NCI-H1105 treated with DMSO at 0.1 percent for 48 hours (cell line): ENCODE measurements at regions not wholly inside any gene's neighbourhood (a gene's known extent, or its start where the extent isn't known, plus 50 kb on each side); places are given as distances from the start of the nearest gene placed in this dataset.

Source experiments
- DNase-seq: peaks from one replicate; lab custom pipeline; 2025; lab: John Stamatoyannopoulos, UW

DNA sequence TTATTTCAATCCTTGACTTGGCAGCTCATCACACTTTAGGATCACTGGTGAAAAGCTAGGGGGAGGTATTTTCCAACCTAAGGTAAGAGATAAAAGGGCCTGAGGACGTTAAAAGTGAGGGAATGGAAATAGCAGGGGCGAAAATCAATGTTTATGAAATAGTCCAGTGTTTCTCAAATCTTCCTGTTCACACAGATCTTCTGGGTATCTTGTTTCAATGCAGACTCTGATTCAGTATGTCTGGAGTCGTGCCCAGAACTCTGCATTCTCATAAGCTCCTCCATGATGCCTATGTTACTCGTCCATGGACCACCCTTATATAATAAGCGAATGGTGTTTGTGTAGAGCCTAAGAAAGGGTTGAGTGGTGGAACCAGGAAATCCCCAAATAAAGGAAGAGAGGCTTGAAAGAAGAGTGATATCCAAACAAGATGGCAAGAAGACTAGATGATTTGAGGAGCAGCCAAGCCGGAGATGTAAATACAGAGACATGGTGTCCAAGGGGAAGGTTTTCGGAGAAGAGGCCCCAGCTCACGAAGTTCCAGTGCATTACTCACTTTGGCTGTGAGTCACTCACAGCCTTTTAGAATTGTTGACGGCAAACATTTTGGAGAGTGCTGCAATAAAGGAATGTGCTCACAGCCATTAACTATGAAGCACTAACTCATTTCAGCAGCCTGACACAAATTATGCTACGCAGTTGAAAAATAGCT lies 215.6 kb upstream of the PPARGC1A start:
- no peak for DNase-seq

DNA sequence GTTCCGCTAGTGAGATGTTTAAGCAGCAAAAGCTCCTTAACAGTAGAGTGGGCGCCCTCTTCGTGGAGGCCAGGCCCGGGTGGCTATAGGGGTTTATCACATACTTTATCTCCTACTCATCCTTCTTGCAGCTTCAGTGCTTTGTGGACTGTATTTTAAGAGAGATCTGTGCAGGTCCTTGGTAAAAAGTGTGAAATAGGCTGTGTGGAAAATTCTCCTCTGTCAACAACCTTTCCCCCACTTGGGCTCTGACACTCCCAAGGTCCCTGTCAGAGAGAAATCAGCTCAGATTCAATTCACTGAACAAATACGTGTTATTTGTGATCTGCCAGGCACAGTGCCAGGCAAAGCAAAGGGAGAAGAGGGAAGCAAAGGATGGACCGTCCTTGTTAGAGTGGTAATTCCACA lies 214.3 kb upstream of the PPARGC1A start:
- DNase-seq, result no peak

DNA sequence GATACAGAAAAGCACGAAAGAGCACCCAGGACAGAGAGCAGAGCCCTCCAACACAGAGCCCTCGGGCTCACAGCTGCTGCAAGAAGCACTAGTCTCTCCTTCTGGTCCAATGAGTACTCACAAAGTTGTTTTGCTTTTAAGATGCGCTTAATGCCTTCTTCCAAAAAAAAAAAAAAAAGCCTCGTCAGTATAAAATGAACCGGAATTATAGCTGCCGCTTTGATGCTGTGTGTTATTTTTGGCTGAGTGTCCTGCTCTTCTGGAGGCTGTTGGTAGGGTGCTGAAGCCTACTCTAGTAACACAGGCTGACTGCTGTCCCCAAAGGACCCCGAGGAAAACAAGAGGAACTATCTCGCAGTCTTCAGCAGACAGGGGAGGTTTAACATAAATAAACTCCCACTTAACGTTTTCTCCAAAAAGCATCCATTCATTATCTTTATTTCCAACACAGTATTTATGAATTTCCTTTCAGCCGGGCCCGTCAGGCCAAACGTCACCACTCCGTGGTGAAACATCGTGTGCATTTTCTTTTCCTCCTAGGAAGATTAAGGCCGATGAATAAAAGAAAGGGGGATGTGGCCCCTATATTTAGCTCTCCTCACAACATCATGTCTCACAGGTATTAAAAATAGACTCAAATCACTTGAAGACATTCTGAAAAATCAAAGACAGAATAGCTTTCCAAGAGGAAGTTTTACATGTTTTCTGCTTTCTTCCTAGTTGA lies 213.7 kb upstream of the PPARGC1A start:
- DNase-seq, result no peak

DNA sequence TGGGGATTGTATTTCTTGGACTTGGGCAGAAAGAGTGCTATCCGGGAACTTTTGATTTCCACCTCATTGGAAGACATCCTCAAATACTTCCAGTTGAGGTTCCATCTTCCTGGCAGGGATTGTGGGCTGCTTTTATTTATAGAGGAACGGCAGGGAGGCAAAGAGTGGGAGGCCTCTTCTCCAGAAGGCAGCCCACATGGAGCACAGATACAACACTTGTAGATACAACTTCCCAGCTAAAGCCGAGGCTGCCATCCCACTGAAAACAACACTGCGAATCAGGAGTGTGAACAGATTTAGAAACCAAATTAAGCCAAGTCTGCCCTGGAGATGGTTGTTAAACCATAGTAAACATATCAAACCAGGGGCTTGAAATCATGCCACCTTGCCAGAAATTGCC lies 212.8 kb upstream of the PPARGC1A start:
- no peak for DNase-seq

DNA sequence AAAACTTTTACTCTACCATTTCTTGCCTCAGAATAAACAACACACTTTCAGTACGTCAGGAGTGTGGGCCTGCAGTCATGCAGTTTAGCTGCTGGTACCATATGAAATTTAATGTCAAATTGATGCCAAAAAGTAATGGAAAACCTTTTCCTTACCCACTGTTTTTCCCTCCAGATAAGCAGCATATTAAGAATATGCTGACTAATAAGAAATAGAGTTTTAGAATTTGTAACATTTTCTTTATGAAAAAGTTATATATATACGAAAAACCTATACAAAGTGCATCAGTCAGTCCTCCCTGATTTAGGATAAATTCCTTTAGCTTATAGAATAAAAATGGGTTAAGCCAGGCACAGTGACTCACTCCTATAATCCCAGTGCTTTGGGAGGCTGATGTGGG lies 206.8 kb upstream of the PPARGC1A start:
- no peak for DNase-seq

DNA sequence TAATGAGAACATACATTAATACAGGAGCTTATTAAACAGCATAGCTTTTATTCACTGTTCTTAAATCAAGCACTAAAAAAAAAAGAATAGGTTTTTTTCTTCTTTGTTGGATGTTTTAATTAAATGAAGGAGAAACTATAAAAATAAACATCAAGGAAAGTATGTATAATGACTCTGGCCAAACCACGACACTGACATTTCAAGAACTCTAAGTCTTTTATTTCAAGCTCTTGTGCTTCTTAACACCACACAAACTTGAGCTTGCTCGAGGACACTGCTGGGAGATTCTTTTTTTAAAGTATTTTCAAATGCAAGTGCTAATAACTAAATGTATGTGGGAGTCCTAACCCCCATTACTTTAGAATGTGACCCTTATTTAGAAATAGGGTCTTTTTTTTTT lies 204.9 kb upstream of the PPARGC1A start:
- no peak for DNase-seq

DNA sequence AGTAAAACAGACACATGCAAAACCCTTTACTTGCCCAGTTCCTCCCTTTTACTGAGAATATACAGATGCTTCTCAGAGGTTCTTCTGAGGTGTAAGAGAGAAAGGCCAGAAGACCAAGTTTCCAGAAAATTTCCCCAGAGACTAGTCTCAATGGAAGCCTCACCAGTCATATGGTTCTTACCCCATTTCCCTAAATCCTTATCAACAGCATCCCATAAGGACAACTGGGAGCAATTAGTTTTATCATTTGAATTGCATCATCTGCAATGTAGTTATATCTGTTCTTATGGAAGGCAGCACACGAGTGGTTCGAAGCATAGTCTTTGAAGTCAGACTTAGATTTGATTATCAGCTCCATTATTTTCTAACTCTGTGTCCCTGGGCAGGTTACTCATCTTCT lies 203.6 kb upstream of the PPARGC1A start:
- DNase-seq, result no peak

DNA sequence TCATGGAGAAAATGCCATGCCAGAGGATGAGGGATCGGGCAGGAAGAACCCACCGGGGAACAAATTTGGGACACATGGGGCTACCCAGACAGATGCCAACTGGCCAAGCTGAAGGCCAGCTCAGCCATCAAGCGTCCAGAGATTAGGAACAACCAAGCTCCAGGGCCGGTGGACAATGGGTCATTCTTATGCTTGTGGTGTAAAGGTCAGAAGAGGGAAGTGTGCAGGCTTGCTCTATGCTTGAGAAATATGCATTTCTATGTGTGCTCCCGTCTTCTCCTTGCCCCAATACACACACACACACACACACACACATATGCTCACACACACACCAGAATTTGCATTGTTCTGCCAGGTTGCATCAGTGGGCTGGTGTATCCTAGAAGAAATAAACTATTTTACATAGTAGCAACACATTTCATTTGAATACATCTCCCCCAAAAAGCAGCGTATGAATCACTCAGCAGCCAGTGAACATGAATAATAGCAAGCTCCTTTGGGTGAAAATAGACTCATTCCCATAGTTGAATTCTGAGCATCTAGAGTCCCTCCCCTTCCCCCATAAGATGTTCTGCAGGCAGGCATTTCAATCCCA lies 201.9 kb upstream of the PPARGC1A start:
- DNase-seq, result no peak

DNA sequence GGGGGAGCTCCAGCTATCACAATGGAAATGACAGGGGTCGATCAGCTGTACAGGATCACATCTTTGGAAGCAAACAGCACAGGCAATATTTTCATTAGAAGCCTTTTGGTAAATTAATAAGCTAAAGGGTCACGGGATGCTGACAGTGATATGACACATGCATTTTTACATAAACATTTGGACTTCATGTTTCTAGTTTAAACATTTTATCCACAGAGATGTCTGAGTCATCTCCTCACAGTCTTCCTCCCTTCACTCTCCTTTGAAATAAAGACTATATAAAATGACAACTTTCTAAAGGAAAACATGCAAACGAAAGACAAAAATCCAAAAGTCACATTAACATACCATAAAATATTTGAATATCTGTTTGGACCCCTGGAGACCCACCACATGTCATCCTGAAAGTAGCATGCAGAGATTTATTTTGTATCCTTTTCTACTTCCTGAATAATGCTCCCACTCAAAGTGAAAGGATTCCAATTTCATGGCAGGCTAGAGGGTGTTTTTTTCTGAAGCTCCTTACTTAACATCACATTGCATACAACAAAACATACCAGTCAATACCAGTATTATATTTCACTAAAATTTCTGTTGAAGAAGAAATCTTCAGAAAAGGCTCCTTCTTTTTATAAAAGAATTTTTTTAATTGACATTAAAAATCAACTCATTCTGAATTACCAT lies 200.1 kb upstream of the PPARGC1A start:
- DNase-seq, result no peak

DNA sequence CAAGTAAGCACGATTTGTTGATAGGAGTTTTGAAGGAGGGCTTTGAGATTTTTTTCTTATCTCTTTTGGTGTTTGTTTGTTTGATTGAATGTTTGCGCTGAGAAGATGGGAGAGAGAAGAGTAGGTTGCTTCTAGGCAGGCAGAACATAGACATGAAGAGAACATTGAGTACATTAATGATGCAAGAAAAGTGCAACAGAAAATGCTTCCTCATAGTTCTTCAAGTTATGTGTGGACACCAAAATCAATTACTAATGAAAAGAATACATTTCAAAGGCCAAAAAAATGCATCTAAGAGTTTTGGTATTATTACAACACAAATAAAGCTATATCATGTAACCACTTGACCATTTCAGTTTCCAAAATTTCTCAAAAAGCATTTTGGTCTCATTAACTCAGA lies 191.0 kb upstream of the PPARGC1A start:
- no peak for DNase-seq

DNA sequence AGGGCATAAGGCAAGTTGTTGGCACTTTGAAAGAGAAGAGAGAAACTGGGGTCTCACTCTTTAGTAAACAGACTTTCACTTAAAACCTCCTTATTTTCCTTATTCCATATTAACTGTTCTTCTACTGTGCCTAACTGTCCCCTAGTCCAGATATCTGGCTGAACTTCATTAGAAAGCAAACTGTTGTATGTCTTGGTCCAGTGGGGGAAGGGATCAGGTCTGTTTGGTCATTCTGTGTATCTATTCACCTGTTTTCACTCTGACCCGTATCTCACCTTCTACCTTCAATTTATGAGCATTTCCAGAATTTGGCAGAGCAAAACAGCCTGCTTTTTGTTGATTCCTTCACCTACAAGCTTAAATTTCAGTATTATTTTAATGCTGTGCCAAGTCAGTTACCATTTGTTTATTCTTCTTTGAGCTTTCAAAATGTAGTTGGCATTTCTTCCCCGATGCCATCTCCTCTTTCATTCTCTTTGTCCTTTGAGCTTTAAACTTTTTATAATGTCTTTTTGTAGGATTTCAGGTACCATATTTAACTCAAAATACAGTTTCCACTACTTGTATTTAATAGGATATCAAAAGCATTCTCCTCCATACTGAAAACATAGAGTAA lies 188.6 kb upstream of the PPARGC1A start:
- DNase-seq, result no peak

DNA sequence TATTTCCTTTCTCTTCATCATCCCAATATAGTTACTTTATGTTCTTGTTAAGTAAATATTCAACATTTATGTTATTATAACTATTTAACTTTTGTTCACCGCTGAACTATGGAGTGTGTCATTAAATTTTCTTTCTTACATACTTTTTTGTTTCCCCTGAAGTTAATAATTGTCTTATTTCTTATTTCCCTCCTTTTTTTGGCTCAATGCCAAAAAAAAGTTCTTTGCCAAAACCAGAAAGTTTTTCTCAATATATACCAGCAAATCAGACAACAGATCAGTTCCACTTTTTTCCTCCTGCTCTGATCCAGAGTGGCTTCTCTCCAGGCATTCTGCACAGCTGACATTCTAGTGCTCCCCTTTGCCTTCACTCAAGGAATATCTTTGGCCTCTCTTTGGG lies 187.0 kb upstream of the PPARGC1A start:
- no peak for DNase-seq

DNA sequence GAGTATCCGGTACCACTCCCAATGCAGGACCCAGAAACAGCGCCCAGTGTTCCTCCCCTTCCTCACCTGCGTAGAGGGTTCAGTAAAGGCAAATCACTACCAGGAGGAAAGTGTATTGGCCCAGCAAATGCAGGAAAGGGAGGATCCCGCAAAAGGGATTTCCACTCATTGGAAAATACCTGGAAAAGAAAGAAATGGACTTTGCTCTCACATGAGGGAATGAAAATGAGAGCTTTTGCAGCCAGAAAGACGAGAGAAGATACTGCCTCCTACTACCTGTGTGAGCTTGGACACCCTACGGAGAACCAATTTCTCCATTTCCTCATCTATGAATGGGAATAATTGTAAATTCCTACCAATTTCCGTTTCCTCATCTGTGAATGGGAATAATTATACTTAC lies 184.1 kb upstream of the PPARGC1A start:
- no peak for DNase-seq

DNA sequence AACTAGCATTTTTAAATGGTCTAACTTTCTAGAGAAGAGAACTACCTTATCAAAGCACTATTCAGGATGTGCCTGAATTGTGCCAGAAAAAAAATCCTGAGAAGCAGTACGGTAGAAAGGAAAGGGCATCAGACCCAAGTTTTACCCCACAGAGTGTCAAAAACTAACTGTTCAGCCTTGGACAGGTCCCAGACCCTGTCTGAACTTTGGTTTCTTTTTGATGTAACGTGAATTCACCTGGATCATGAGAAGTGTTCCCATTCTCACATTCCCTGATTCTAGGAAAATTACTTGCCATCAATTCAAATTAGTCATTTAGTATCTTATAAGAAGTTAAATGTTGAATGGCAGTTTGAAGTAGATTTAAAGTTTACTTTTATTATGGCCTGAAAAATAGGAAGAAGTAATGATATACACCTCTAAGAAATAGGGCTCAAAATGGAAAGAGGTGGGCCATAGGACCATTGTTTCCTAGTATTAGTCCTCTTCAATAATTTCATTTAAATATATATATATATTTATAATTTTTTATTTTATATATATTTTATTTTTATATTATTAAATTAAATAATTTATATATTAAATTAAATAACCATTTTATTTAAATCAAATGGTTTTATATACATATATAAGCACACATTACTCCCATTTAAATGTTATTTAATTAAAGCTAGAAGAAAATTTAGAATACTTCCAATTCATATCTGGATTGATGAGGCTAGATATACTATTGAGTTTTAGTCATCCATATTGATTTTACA lies 181.9 kb upstream of the PPARGC1A start:
- DNase-seq, result no peak

DNA sequence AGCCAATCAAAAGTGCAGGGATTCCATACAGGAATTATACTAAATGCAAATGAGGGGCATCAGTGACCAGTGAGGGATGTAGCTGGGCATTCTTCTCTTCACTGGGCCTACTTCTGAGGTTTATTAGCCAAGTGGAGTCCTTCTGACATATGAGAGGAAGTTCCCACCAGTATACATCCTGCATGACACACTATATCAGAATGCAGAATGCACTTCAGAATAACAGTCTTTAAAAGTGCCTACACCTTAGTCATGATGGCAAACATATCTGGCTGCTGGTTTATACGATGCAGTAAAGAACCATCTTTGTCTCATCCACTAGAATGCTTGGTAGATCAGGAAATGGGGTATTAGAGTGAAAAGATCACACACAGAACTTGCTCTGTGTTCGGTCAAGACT lies 180.3 kb upstream of the PPARGC1A start:
- no peak for DNase-seq

DNA sequence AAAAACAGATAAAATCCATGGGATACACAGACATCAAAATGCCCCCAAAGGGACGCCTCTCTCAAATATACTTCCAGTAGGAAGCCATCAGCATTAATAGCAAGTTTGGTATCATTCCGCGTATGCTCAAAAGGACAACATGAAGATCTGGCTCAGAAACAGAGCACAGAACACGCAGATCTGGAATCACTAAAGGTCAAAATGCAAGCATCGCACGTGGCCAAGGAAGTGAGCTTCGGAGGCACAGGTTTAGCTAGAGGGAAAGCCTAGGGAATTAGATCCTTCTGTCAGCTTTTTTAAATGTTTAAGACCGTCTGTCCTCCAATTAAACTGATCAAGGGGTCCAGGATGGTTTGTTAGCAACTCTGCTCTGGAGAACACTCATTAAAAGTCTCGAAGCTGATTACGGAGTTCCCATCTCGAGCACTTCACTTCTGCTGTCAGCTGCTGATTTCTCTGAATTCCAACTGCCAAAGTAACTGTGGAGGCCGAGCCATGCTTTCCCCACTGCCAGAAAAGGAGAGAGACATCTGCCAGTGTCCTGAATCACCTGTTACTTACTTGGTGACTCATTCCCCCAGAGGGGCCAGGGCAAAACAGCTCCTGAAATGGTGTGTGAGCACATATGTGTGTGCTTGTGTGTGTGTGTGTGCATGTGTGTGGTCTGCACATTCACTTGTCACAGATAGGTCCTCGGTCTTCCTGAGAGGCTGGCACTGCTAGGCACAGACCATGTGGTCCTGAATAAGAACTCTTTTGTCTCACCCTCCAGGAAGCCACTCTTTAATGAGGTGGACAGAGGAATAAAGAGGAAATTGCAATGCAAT lies 177.7 kb upstream of the PPARGC1A start:
- no peak for DNase-seq

DNA sequence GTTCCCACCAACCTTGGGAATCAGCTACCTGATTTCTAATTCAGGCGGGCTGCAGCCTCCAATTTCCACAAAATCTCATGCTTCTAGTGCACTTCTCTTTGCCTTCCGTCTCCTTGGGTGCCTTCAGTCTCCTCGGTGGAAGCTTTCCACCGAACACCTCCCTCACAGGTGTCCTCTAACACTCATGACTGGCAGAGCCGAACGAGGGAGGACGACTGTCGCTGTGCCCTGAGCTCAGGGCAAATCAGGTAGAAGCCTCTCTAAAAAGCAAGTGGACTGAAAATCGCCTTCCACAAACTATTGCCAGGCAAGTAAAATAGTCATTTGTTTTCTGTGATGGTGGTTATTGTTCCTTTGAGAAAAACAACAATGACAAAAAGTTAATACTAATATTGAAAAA lies 176.1 kb upstream of the PPARGC1A start:
- DNase-seq, result no peak

DNA sequence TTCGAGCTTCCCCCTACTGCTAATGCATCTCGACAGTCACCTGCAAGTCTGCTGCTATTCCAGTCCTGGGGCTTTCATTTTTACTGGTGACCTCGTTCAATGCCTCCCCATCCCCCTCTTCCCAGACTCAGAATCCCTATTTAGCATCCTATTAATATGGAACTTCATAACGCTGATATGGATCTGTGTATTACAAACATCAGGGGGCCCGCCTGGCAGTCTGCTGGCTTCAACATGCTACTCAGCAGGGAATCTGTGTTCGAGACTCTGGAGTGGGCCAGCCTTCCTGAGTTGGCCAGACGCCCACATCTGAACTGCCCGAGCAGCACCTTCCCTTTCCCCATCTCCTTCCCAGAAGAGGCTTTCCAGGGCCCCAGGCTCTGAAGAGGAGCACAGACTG lies 173.9 kb upstream of the PPARGC1A start:
- peak; percentile 46 for DNase-seq

DNA sequence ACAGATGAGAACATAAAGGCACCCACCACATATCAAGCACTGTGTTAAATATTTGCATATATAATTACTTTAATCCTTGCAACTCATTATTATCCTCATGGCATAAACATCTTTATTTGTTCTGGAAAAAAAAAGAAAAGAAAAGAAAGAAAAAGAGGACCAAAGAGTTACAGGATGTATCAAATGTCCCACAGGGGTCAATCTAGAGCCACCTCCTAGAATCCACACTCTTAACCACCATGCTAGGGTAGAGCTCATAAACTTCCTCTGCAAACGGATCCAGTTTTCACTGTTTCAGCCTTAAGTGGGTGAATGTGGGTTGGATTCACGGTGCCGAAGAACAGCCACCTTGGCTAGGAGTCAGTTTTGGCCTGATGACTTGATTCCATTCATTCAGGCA lies 171.1 kb upstream of the PPARGC1A start:
- DNase-seq, result no peak

DNA sequence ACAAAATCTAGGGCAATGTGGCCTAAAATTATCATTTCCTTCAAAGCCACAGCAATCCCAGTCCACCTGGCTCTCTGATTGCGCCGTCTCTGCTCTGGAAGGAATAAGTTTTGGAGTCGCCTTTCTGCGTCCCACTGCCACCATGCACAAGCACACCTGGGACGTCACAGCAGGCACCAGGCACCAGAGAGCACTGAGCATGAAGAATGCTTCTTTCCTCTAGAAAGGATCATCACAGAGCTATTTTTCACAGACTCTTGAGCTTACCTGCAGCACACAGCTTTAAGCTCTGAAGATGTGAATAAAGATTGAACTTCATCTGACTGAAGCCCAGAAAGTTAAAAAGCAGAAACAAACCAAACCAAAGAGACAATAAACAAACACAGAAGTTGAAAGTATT lies 170.0 kb upstream of the PPARGC1A start:
- DNase-seq, result no peak
